ENCODE measurements at regions not wholly inside any gene's neighbourhood (a gene's known extent, or its start where the extent isn't known, plus 50 kb on each side); places are given as distances from the start of the nearest gene placed in this dataset.
A peak's percentile ranks its signal among the peaks of the same experiment; 100 is the strongest.
"Not testable (repeated sequence)": the region's sequence is repeated elsewhere in the genome, so short reads cannot be mapped to it uniquely, and the experiment has no call there.

DNA sequence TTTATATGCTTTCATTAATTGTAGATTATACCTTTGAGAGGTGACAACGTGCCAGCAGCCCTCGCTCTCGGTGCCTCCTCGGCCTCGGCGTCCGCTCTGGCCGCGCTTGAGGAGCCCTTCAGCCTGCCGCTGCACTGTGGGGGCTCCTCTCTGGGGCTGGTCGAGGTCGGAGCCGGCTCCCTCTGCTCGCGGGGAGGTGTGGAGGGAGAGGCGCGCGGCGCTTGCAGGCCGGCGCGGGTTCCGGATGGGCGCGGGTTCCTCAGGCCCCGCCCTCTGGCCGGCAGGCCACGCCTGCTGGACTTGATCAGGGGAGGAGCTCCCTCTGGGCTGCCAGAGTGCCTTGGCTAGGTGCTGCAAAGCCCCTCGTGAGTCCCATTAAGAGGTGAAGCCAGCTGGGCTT, 321.1 kb upstream of the PCDH18 start:
- no peak for DNase-seq (ENCODE audit: low spot score)

GRCh38 chr4:137852326-137852725, 320.0 kb upstream of the PCDH18 start:
- DNase-seq (ENCODE audit: low spot score): no peak

DNA sequence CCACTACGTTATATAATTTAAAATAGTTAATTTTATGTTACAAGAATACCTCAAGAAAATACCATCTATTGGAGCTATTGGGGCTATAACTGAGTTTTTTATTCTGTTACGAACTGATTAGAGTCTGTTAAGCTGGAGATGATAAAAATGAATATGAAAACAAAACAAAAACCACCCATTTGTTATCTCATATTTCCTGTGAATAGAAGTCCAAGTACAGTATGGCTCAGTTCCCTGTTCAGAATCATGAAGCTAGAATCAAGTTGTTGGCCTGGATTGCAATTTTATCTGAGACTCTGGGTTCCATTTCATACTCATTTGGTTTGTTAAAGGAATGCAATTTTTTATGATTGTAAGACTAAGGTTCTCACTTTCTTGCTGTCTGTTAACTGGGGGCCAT, 319.1 kb upstream of the PCDH18 start:
- DNase-seq (ENCODE audit: low spot score): no peak

DNA sequence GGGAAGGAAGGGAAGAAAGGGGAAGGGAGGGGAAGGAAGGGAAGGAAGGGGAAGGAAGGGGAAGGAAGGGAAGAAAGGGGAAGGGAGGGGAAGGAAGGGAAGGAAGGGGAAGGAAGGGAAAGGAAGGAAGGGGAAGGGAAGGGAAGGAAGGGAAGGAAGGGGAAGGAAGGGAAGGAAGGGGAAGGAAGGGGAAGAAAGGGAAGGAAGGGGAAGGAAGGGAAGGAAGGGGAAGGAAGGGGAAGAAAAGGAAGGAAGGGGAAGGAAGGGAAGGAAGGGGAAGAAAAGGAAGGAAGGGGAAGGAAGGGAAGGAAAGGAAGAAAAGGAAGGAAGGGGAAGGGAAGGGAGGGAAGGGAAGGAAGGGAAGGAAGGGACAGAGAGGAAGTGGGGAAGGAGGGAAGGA, 295.7 kb upstream of the PCDH18 start:
- not testable (repeated sequence) for DNase-seq (ENCODE audit: low spot score)

DNA sequence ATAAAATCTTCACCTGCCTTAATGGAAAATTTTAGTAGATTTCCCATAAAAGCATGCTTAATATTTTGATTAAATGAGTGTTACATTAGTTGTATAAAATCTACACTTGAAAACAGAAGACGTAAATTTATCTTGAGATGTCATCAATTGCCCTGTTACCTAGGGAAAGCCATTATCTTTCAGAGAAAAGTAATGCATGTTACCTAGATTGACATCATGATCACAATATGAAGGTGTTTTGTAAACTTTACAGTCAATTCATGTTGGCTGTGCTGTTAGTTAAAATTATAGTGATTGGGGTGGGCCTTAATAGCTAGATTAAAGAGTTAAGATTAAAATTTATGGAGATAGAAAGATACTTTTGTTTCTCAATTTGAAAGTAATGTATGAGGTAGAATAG, 293.2 kb upstream of the PCDH18 start:
- DNase-seq (ENCODE audit: low spot score): no peak

- DNase-seq (ENCODE audit: low spot score): no peak
These were observed 290.7 kb upstream of the PCDH18 start for GRCh38 chr4:137823007-137823406.

- DNase-seq (ENCODE audit: low spot score): peak; percentile 69
These were observed 287.7 kb upstream of the PCDH18 start for GRCh38 chr4:137819964-137820383.

DNA sequence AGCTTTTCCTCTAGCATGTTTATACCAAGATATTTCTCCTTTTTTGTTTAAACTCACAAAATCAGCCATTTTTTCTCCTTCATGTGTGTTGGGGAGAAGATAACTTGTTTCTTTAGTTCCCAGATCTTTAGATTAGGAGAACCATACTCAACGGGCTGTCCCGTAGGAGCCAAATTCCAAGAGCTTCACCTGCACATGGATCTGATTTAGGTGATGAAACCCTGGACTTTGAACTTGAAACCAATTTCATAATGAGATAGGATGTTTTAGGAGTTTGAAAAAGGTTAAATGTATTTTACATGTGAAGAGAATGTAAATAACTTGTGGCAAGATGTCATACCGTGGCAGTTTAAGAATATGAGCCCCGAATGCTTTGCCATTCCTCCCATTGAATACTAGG, 280.0 kb upstream of the PCDH18 start:
- DNase-seq (ENCODE audit: low spot score): no peak

DNA sequence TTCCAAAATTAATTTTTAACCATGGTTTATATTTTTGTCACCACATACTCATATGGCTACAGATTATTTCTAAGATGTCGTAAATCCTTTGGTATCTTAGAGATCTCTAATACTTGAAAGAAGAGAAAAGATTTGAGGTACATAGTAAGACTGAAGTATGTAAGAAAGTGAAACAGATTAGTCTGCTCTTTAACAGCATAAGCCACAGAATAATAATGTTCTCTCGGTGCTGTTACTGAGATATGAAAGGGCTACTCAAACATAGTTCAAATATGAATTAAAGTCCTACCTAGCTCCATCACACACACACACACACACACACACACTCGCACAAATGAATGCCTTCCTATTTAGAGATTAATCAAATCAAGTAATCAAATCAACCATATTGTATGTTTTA, 274.1 kb upstream of the PCDH18 start:
- DNase-seq (ENCODE audit: low spot score): no peak

- DNase-seq (ENCODE audit: low spot score): no peak
These were observed 272.7 kb upstream of the PCDH18 start for GRCh38 chr4:137804906-137805495.

GRCh38 chr4:137800861-137801260, 268.6 kb upstream of the PCDH18 start:
- DNase-seq (ENCODE audit: low spot score): no peak

DNA sequence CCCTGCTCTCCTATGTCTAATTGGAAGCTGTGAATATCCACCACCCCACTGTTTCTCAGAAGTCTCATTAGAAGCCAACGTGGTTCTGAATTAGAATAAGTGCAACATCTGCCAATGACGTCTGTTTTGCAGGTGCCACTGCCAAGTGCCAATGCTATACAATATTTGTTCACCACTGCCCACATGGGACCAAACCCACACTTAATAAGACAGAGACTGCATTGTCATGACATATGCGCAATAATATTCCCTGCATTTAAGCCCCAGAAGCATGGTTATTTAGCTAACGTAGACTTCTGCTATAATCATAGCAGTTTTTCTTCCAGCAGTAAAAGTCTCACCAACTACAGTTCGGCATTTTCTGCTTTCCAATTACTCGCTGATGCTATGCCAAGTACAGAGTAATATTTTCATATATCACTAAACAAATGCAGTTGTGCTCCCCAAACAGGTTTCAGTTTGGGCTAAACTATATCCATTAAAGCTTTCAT, 262.5 kb upstream of the PCDH18 start:
- no peak for DNase-seq (ENCODE audit: low spot score)

DNA sequence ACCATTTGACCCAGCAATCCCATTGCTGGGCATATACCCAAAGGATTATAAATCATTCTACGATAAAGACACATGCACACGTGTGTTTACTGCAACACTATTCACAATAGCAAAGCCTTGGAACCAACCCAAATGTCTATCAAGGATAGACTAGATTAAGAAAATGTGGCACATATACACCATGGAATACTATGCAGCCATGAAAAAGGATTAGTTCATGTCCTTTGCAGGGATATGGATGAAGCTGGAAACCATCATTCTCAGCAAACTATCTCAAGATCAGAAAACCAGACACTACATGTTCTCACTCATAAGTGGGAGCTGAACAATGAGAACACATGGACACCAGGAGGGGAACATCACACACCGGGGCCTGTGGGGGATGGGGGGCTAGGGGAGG, 257.0 kb upstream of the PCDH18 start:
- DNase-seq (ENCODE audit: low spot score): not testable (repeated sequence)

- not testable (repeated sequence) for DNase-seq (ENCODE audit: low spot score)
These were observed 251.6 kb upstream of the PCDH18 start for GRCh38 chr4:137783923-137784322.

DNA sequence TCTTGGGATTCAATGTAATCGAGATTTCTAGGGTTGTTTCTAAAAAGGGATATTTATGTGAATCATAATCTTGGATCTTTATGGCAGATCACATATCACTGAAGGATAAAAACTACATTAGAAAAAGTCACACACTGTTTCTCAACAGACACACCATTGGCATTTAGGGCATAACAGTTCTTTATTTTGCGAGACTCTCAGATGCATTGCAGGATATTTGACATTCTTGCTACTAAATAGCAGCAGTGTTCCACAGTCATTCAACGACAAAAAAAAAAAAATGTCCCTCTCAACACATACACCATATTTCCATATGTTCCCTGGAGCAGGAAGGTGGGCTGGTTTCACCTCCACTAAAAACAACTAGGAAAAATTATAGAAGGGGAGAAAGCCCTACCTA, 243.4 kb upstream of the PCDH18 start:
- DNase-seq (ENCODE audit: low spot score): no peak

DNA sequence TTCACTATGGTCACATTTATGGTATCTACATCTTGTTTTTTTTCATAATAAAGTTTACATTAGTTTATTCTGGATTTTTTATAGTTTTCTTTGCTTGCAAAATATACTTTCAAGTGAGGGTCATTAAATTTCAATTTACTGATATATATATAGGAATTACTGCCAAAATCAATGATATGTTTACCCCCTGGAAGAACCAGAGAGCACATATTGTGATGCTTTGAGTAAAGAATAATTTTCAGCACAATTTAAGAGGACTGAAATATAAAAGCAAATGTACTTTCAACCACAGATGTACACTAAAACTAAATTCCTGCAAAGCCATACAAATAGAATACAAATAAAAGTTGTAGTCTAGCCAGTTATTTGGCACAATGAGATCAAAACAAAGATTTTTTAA, 242.2 kb upstream of the PCDH18 start:
- DNase-seq (ENCODE audit: low spot score): no peak

- no peak for DNase-seq (ENCODE audit: low spot score)
These were observed 236.6 kb upstream of the PCDH18 start for GRCh38 chr4:137768881-137769280.

GRCh38 chr4:137768196-137768595, 235.9 kb upstream of the PCDH18 start:
- no peak for DNase-seq (ENCODE audit: low spot score)

- DNase-seq (ENCODE audit: low spot score): no peak
These were observed 230.3 kb upstream of the PCDH18 start for GRCh38 chr4:137762591-137762990.

DNA sequence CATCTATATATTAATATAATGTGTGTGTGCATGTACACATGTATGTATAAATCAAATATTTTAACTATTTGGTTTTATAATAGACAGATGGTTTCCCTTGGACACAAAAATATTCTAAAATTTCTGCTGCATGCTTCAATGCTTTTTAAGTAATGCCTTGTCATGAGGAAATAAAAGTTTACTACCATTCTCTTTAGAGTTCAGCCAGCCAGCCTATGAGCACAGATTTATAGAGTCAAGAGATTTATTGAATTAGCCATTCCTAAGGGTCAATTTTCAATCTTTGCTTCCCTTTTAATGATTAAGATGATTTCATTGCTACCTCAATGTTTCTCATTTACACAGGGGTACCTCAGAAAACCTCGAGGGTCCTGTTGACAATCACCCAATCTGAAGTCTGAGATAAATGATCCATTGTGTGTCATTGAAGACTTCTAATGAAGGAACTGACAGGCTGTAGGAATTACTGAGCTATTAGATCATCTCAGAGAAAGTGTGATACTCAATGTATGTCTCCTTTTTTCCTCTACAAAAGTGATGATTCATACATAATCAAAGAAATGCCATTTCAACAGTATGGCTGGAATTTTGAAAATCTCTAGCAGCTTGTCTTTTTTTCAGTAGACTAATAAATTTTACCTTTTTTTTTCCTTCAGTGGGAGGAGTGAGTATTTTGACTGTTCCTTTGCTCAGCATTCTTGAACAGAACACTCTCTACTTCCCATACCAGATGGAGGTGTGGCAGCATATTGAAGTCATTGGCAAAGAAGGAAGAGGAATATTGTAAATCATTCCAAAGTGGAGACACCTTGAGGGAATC, 222.6 kb upstream of the PCDH18 start:
- DNase-seq (ENCODE audit: low spot score): no peak

DNA sequence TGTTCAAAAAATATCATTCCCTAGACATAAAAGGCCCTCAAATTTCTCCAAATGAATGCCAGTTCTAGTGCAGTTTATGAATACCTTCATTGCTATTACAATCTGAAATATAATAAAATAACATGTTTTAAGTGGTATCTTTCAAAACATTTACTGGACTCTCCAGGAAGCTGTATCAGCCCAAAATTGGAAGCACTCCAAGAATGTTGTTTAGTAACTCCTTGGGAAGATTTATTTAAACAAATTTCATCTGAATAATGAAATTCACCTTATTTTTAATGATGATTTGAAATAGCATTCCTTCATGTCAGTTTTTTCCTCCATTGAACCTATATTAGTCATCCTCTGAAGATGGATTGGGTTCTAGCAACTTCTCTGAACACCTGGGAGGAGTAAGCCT, 217.2 kb upstream of the PCDH18 start:
- no peak for DNase-seq (ENCODE audit: low spot score)

GRCh38 chr4:137748616-137749015, 216.3 kb upstream of the PCDH18 start:
- DNase-seq (ENCODE audit: low spot score): no peak

- no peak for DNase-seq (ENCODE audit: low spot score)
These were observed 207.8 kb upstream of the PCDH18 start for GRCh38 chr4:137740141-137740540.

DNA sequence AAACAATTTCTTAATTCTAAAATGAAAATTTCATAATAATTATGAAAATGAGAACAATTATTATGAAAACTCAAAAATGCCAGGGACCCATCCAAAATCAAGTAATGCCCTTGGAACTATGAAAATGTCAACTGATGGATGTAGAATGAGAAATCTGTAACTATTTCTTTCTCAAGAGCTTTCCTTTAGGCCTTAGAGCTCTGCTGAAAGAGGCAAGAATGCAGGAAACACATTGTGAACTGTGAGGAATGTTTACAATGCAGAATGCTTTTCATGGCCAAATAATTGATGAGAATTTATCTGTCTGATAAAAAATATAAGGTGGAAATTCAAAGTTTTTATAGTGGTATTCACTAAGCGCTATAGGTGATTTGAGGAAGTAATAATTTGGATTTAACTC, 207.1 kb upstream of the PCDH18 start:
- DNase-seq (ENCODE audit: low spot score): no peak
